Heart left ventricle (tissue), 16 donors: ENCODE measurements at regions not wholly inside any gene's neighbourhood (a gene's known extent, or its start where the extent isn't known, plus 50 kb on each side); places are given as distances from the start of the nearest gene placed in this dataset.

Experiments
- ATAC-seq, 4 donors: fragments of 200-7000 bp; cut with Tn5 transposase; one replicate each; pipeline ENCODE4 v1.9.1; 2020 to 2022; ENCODE audit warnings: moderate library complexity in 4 of 4, mild to moderate bottlenecking in 3 of 4, moderate number of reproducible peaks in 1 of 4
- DNase-seq, 5 donors: peaks; one replicate each; pipeline ENCODE4 v3.0.0-alpha.2; 2020
- H3K27ac ChIP-seq, 12 donors: fragments of 200-600 bp; sonication (generic) in 4 of 12; one replicate each; pipeline versions ENCODE4 v1.5.0 to v1.8.0; 2016 to 2022; ENCODE audit warnings: mild to moderate bottlenecking in 2 of 12
- H3K27me3 ChIP-seq, 9 donors: fragments of 200-600 bp; sonication (generic) in 2 of 9; one replicate each; pipeline versions ENCODE4 v1.5.1 to v1.8.0; 2016 to 2022; ENCODE audit warnings: mild to moderate bottlenecking in 3 of 9
- H3K36me3 ChIP-seq, 9 donors: fragments of 200-600 bp; sonication (generic) in 2 of 9; one replicate each; pipeline versions ENCODE4 v1.5.0 to v1.8.0; 2018 to 2022; ENCODE audit warnings: mild to moderate bottlenecking in 2 of 9
- H3K4me1 ChIP-seq, 12 donors: fragments of 200-600 bp; sonication (generic) in 4 of 12; one replicate each; pipeline versions ENCODE4 v1.5.0 to v1.8.0; 2016 to 2022; ENCODE audit warnings: mild to moderate bottlenecking in 3 of 12
- H3K4me3 ChIP-seq, 12 donors: fragments of 200-600 bp; sonication (generic) in 4 of 12; one replicate each; pipeline versions ENCODE4 v1.5.0 to v1.8.0; 2017 to 2022; ENCODE audit warnings: mild to moderate bottlenecking in 9 of 12, moderate library complexity in 4 of 12
- H3K9me3 ChIP-seq, 12 donors: fragments of 200-600 bp; sonication (generic) in 4 of 12; one replicate each; pipeline versions ENCODE4 v1.5.0 to v1.8.0; 2016 to 2022; ENCODE audit warnings: mild to moderate bottlenecking in 1 of 12
- POLR2A ChIP-seq, 2 donors: fragments of 450-650 bp; IDR thresholded peaks; one replicate each; pipeline ENCODE4 v1.6.1; 2017; ENCODE audit warnings: antibody characterized with exemption in 2 of 2, mild to moderate bottlenecking in 2 of 2, moderate library complexity in 2 of 2
- WGBS, 4 donors: extraction: QIAGEN DNeasy Blood & Tissue Kit in 2 of 4; methylation state at CpG; one replicate each; pipeline versions ENCODE4 v1.1.5 to v1.1.7; 2013 to 2018; 5-methylcytosine and 5-hydroxymethylcytosine counted together
- intact Hi-C, 10 donors: fragments of 100-400 bp; cut with DNase I; formaldehyde crosslinking; loops; one replicate each; pipeline versions ENCODE4 v1.11.1 to v1.14.2; 2022
- TF ChIP-seq, protein P1 (sequence below), 12 donors: fragments of 200-600 bp; sonication (generic) in 4 of 12; IDR thresholded peaks; one replicate each; pipeline versions ENCODE4 v1.5.0 to v1.8.0; 2018 to 2022; ENCODE audit warnings: antibody characterized with exemption in 12 of 12, mild to moderate bottlenecking in 5 of 12
- donor health status: ischemic (EF 13 %, LVEDD 7.1; RV severe dilation, severe dysfunction).
- donor health status: healthy with polysubstance abuse.
- donor health status: DM: no; HTN: yes; CAD: no.
- donor health status: DM: no; HTN: no; CAD: no.
- donor health status: ischemic (EF 25% LVEDD 6.9; RV normal size, moderate dysfunction).
- donor health status: ischemic (EF 25% LVEDD 5.7; RV mildly dilated, moderate dysfunction).
- donor health status: healthy.
- donor health status: DM: yes; HTN: yes; CAD: no.
- donor health status: ischemic (EF 35%, LVEDD 5.7; RV mildly dilated, moderate dysfunction).
- donor health status: nonischemic (EF 11% LVEDD 7.7; RV severe dilation, severe dysfunction).
- donor health status: DM: yes; HTN: yes; CAD: no.
- donor health status: PGD.
- donor health status: ischemic (EF 29% LVEDD 5.4; RV normal size, mild dysfunction).
- donor health status: nonischemic (EF 23%, LVEDD 6.1; RV moderate dilation, normal function).

DNA sequence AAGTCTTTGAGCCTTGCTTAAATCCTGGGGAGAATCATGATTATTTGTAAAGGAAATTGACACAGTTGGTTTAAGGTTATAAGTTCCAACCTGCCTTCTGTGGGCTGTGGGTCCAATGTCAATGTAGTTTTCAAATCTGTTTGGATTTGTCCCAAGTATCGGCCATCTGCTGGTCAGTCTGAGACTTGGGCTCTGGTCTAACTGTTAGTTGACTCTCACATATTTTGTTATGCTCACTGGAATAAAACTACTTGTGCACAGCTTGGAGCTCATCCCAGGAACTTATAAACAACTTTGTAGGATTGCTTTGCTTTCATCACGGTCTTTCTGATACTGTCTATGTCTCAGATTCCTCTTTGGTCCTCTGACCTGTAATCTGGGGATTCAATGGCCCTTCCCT is 1026.2 kb upstream of the ZEB2 start:
- no peak for TF ChIP-seq POLR2A (IDR thresholded peaks at IDR 0.05)
- TF ChIP-seq, protein P1, sequence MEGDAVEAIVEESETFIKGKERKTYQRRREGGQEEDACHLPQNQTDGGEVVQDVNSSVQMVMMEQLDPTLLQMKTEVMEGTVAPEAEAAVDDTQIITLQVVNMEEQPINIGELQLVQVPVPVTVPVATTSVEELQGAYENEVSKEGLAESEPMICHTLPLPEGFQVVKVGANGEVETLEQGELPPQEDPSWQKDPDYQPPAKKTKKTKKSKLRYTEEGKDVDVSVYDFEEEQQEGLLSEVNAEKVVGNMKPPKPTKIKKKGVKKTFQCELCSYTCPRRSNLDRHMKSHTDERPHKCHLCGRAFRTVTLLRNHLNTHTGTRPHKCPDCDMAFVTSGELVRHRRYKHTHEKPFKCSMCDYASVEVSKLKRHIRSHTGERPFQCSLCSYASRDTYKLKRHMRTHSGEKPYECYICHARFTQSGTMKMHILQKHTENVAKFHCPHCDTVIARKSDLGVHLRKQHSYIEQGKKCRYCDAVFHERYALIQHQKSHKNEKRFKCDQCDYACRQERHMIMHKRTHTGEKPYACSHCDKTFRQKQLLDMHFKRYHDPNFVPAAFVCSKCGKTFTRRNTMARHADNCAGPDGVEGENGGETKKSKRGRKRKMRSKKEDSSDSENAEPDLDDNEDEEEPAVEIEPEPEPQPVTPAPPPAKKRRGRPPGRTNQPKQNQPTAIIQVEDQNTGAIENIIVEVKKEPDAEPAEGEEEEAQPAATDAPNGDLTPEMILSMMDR (IDR thresholded peaks at IDR 0.05) = peak in 1 of 12 donors; percentile 13
- peaks cover 0 to 23% (median 0%) of the 10 kb centered on the region in 12 donors for H3K9me3 ChIP-seq
- intact Hi-C loops = no loop called here
- no peaks in the 10 kb centered on the region for H3K36me3 ChIP-seq
- no peaks in the 10 kb centered on the region for H3K27me3 ChIP-seq
- H3K27ac ChIP-seq = no peak overlapping the region
- no peak for DNase-seq
- no peak for ATAC-seq
- no peaks in the 10 kb centered on the region for H3K4me1 ChIP-seq
- 71 to 90% (median 85%) methylated on average over 2 of the region's 2 CpGs for WGBS, 4 donors
- no peak overlapping the region for H3K4me3 ChIP-seq

DNA sequence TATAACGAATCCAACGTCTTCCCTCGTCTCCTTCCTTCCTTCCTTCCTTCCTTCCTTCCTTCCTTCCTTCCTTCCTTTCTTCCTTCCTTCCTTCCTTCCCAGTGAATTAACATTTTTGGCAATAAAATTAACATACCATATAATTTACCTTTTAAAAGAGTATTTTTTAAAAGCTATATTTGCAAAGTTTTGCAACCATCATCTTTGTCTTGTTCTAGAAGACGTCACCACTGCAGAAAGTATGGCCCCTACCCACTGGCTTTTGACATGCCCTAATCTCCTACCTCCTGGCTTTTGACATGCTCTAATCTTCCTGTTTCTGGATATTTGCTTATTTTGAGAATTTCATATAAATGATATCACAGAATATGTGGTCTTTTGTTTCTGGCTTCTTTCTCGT is 1023.9 kb upstream of the ZEB2 start:
- ATAC-seq = no peak
- intact Hi-C loops = no loop called here
- Histone ChIP-seq H3K36me3 (no peaks in the 10 kb centered on the region), H3K4me3 (no peak overlapping the region), H3K27ac (no peak overlapping the region), H3K4me1 (no peaks in the 10 kb centered on the region), H3K27me3 (no peaks in the 10 kb centered on the region), H3K9me3 (peaks cover 0 to 23% (median 0%) of the 10 kb centered on the region in 12 donors)
- DNase-seq = no peak
- TF ChIP-seq, protein P1 (IDR thresholded peaks at IDR 0.05) = no peak
- no peak for TF ChIP-seq POLR2A (IDR thresholded peaks at IDR 0.05)
- WGBS, 4 donors = 64 to 72% (median 69%) methylated on average over 5 of the region's 5 CpGs

DNA sequence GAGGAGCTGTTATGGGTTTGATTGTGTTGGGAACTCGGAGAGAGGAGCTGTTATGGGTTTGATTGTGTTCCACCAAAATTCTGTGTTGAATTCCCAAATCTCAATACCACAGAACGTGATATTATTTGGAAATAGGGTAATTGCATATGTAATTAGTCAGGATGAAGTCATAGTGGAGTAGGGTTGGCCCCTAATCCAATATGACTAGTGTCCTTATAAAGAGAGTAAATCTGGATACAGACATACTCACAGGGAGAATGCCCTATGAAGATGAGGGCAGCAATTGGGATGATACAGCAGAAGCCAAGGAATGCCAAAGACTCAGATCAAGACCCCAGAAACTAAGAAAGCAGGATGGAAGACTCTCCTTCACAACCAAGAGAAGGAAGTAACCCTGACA is 1023.2 kb upstream of the ZEB2 start:
- DNase-seq (no peak), ATAC-seq (no peak)
- intact Hi-C loops = no loop called here
- WGBS, 4 donors = 72 to 77% (median 73%) methylated on average over 2 of the region's 2 CpGs
- Histone ChIP-seq H3K4me3 (no peak overlapping the region), H3K27me3 (no peaks in the 10 kb centered on the region), H3K36me3 (no peaks in the 10 kb centered on the region), H3K4me1 (no peaks in the 10 kb centered on the region), H3K9me3 (peaks cover 0 to 23% (median 0%) of the 10 kb centered on the region in 12 donors), H3K27ac (no peak overlapping the region)
- no peak for TF ChIP-seq POLR2A (IDR thresholded peaks at IDR 0.05)
- TF ChIP-seq, protein P1 (IDR thresholded peaks at IDR 0.05) = no peak

DNA sequence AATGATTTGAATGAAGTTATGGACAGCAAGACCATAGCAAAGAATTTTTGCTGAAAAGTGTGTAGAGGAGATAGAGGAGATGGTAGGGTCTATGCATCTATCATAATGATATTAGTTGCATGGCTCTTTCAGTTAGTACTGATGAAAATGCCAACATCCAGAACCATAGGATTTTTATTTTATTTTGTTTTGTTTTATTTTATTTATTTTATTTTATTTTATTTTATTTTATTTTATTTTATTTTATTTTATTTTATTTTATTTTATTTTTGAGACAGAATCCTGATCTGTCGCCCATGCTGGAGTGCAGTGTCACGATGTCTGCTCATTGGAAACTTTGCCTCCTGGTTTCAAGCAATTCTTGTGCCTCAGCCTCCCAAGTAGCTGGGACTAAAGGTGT is 1021.1 kb upstream of the ZEB2 start:
- 91 to 95% (median 93%) methylated on average over 2 of the region's 2 CpGs for WGBS, 4 donors
- no peaks in the 10 kb centered on the region for H3K27me3 ChIP-seq
- no peak overlapping the region for H3K4me3 ChIP-seq
- no peak for DNase-seq
- no peaks in the 10 kb centered on the region for H3K4me1 ChIP-seq
- peaks cover 0 to 23% (median 0%) of the 10 kb centered on the region in 12 donors for H3K9me3 ChIP-seq
- no peaks in the 10 kb centered on the region for H3K36me3 ChIP-seq
- no peak for ATAC-seq
- H3K27ac ChIP-seq = no peak overlapping the region
- intact Hi-C loops = no loop called here
- no peak for TF ChIP-seq POLR2A (IDR thresholded peaks at IDR 0.05)
- TF ChIP-seq, protein P1 (IDR thresholded peaks at IDR 0.05) = no peak
